ENCODE measurements at regions not wholly inside any gene's neighbourhood (a gene's known extent, or its start where the extent isn't known, plus 50 kb on each side); places are given as distances from the start of the nearest gene placed in this dataset.

- ChIA-PET POLR2A (interaction anchor here (0.6 kb wide), 1 partner anchor 70 kb away, joined by 3 read pairs; no protein-coding TSS in a partner anchor), SMC1A (ENCODE audit: uncharacterized antibody, unreplicated experiment) (interaction anchor here (1.1 kb wide), 1 partner anchor 9 kb away, joined by 4 read pairs; no protein-coding TSS in a partner anchor), RAD21 (ENCODE audit: unreplicated experiment) (interaction anchor here (1.0 kb wide), 1 partner anchor 44 kb away, joined by 3 read pairs; no protein-coding TSS in a partner anchor), CTCF (interaction anchor here (1.2 kb wide), 1 partner anchor 237 kb away, joined by 3 read pairs; no protein-coding TSS in a partner anchor)
- H3K9ac ChIP-seq (ENCODE audit: control insufficient read depth, insufficient read depth, low read length) = no peak overlapping the region
- H3K27me3 ChIP-seq (replicated peaks in 1 of 2; ENCODE audit: control insufficient read depth in 2 of 2, insufficient read depth in 2 of 2, low read length in 1 of 2) = no peaks in the 10 kb centered on the region
- intact Hi-C loops (cut with micrococcal nuclease; ENCODE audit: unreplicated experiment) = no loop called here
- H3K36me3 ChIP-seq (ENCODE audit: control insufficient read depth in 2 of 2, insufficient read depth in 2 of 2, low read length in 1 of 2) = no peaks in the 10 kb centered on the region
- no peak overlapping the region for H3K4me2 ChIP-seq (ENCODE audit: control insufficient read depth, insufficient read depth)
- no peak overlapping the region for H3K4me3 ChIP-seq
- H3K79me2 ChIP-seq (ENCODE audit: control insufficient read depth, insufficient read depth, low read length) = no peaks in the 10 kb centered on the region
- WGBS (ENCODE audit: insufficient coverage, insufficient replicate concordance, low lambda C conversion rate, missing lambda C conversion rate) = 70% methylated on average over 1 of the region's 1 CpG
- no peak overlapping the region for H3K27ac ChIP-seq (ENCODE audit: control insufficient read depth, insufficient read depth)
- ATAC-seq (no peak), DNase-seq (ENCODE audit: low read depth, low spot score) (no peak), FAIRE-seq (no peak)
- H3K4me1 ChIP-seq (ENCODE audit: control insufficient read depth, insufficient read depth, low read length) = no peaks in the 10 kb centered on the region
- H4K20me1 ChIP-seq (ENCODE audit: control insufficient read depth, insufficient read depth) = no peaks in the 10 kb centered on the region
- BruUV-seq (replicated peaks) = no TSS peak
- H2AFZ ChIP-seq (ENCODE audit: control insufficient read depth, low read depth, low read length) = no peak overlapping the region
- TF ChIP-seq TBL1XR1 (IDR thresholded peaks at IDR 0.05; ENCODE audit: low read depth, low read length) = no peak
- TF ChIP-seq ZSCAN29 (IDR thresholded peaks at IDR 0.05) = no peak
- TF ChIP-seq TARDBP (IDR thresholded peaks at IDR 0.05; ENCODE audit: borderline replicate concordance) = no peak
- no peak for TF ChIP-seq IRF3 (IDR thresholded peaks at IDR 0.05)
- no peak for TF ChIP-seq RUNX3 (IDR thresholded peaks at IDR 0.05; ENCODE audit: low read length)
- no peak for TF ChIP-seq RCOR1 (conservative IDR thresholded peaks at IDR 0.05; ENCODE audit: low read depth, low read length)
- no peak for TF ChIP-seq TAF1 (IDR thresholded peaks at IDR 0.05; ENCODE audit: borderline replicate concordance, low read depth, low read length)
- no peak for TF ChIP-seq SUPT20H (IDR thresholded peaks at IDR 0.05; ENCODE audit: borderline replicate concordance, control insufficient read depth, low read depth, low read length)
- no peak for TF ChIP-seq ZBTB4 (CRISPR knock-in tag; IDR thresholded peaks at IDR 0.05)
- no peak for TF ChIP-seq SREBF2 (IDR thresholded peaks at IDR 0.05; ENCODE audit: low read length)
- no peak for TF ChIP-seq YY1 (IDR thresholded peaks at IDR 0.05; ENCODE audit: low read depth, low read length)
- no peak for TF ChIP-seq PML (IDR thresholded peaks at IDR 0.05; ENCODE audit: low read length)
- no peak for TF ChIP-seq ZBED1 (IDR thresholded peaks at IDR 0.05; ENCODE audit: borderline replicate concordance)
- TF ChIP-seq TCF7 (IDR thresholded peaks at IDR 0.05; ENCODE audit: borderline replicate concordance) = no peak
- no peak for TF ChIP-seq MXI1 (IDR thresholded peaks at IDR 0.05; ENCODE audit: low read depth, low read length)
- TF ChIP-seq SPI1 (IDR thresholded peaks at IDR 0.05; ENCODE audit: borderline replicate concordance, insufficient read depth, low read depth, low read length) = no peak
- in situ Hi-C loops (cut with MboI) = no loop called here
- no peaks in the 10 kb centered on the region for H3K9me3 ChIP-seq (replicated peaks; ENCODE audit: control insufficient read depth, insufficient read depth, low read length)
Observed at GRCh38 chr10:80708808-80709207, 171.1 kb downstream of the SH2D4B start.
